22Rv1 (cell line): ENCODE measurements at regions not wholly inside any gene's neighbourhood (a gene's known extent, or its start where the extent isn't known, plus 50 kb on each side); places are given as distances from the start of the nearest gene placed in this dataset.

Experiments used
- ZFX ChIP-seq: fragments of 450-650 bp; IDR thresholded peaks from 2 replicates; pipeline ENCODE4 v1.6.1; 2017; ENCODE audit warnings: antibody characterized with exemption, borderline replicate concordance
- TF ChIP-seq, protein P1 (sequence below): fragments of 450-650 bp; IDR thresholded peaks from 2 replicates; pipeline ENCODE4 v1.5.1; 2017; ENCODE audit warnings: mild to moderate bottlenecking

DNA sequence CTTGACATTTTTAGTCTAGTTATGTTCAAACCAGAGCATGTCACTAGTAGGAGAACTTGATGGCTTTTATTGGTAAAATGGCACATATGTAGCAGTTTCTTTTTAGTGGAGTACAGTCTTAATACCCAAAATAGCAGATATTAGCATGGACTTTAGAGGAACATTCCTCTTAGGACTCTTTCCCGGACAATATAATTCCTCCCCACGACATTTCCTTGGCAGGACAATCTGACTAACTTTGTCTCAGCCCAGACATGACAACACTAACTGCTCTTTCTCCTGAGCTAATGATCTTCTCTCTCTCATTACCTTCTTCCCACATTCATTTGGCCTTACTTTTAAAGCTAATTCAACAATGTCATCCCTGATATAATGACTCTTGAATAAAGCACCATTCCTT lies 62.5 kb downstream of the ADAMTS1 start:
- TF ChIP-seq, protein P1, sequence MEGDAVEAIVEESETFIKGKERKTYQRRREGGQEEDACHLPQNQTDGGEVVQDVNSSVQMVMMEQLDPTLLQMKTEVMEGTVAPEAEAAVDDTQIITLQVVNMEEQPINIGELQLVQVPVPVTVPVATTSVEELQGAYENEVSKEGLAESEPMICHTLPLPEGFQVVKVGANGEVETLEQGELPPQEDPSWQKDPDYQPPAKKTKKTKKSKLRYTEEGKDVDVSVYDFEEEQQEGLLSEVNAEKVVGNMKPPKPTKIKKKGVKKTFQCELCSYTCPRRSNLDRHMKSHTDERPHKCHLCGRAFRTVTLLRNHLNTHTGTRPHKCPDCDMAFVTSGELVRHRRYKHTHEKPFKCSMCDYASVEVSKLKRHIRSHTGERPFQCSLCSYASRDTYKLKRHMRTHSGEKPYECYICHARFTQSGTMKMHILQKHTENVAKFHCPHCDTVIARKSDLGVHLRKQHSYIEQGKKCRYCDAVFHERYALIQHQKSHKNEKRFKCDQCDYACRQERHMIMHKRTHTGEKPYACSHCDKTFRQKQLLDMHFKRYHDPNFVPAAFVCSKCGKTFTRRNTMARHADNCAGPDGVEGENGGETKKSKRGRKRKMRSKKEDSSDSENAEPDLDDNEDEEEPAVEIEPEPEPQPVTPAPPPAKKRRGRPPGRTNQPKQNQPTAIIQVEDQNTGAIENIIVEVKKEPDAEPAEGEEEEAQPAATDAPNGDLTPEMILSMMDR = no peak
- no peak for TF ChIP-seq ZFX
